Activated CD8-positive, alpha-beta T cell treated with anti-CD3 and anti-CD28 coated beads for 36 hours (primary cell): ENCODE measurements at regions not wholly inside any gene's neighbourhood (a gene's known extent, or its start where the extent isn't known, plus 50 kb on each side); places are given as distances from the start of the nearest gene placed in this dataset.

Experiments
- ATAC-seq: fragments of 200-7000 bp; cut with Tn5 transposase; one replicate; pipeline ENCODE4 v1.10.0; 2021; ENCODE audit warnings: mild to moderate bottlenecking, moderate library complexity
- CTCF ChIA-PET: fragments of 350-600 bp; sonication (Branson Sonifier 250); formaldehyde crosslinking; loops from one replicate; lab custom pipeline; 2021; ENCODE audit warnings: antibody characterized with exemption; lab: Charles Lee
- POLR2A ChIA-PET: fragments of 350-600 bp; sonication (Branson Sonifier 250); formaldehyde crosslinking; loops from one replicate; lab custom pipeline; 2021; ENCODE audit warnings: antibody characterized with exemption; lab: Charles Lee
- DNase-seq: peaks from one replicate; pipeline ENCODE4 v3.0.0-alpha.2; 2020
- H3K27ac Mint-ChIP-seq: one replicate; pipeline ENCODE4 v1.8.0; 2021; ENCODE audit warnings: mild to moderate bottlenecking, mixed read lengths
- H3K27me3 Mint-ChIP-seq: one replicate; pipeline ENCODE4 v1.8.0; 2021; ENCODE audit warnings: mixed read lengths
- H3K36me3 Mint-ChIP-seq: one replicate; pipeline ENCODE4 v1.8.0; 2021; ENCODE audit warnings: low read depth, mixed read lengths
- H3K4me1 Mint-ChIP-seq: one replicate; pipeline ENCODE4 v1.8.0; 2021; ENCODE audit warnings: low read depth, mixed read lengths
- H3K4me3 Mint-ChIP-seq: one replicate; pipeline ENCODE4 v1.8.0; 2021; ENCODE audit warnings: mild to moderate bottlenecking, moderate library complexity, mixed read lengths
- H3K9me3 Mint-ChIP-seq: one replicate; pipeline ENCODE4 v1.8.0; 2021; ENCODE audit warnings: mixed read lengths
- intact Hi-C: fragments of 100-400 bp; cut with micrococcal nuclease; formaldehyde crosslinking; loops from one replicate; pipeline ENCODE4 v1.10.0; 2022
- TF ChIP-seq, protein P1 (sequence below): fragments of 200-600 bp; IDR thresholded peaks from one replicate; pipeline ENCODE4 v1.8.0; 2022; ENCODE audit warnings: antibody characterized with exemption, mild to moderate bottlenecking

DNA sequence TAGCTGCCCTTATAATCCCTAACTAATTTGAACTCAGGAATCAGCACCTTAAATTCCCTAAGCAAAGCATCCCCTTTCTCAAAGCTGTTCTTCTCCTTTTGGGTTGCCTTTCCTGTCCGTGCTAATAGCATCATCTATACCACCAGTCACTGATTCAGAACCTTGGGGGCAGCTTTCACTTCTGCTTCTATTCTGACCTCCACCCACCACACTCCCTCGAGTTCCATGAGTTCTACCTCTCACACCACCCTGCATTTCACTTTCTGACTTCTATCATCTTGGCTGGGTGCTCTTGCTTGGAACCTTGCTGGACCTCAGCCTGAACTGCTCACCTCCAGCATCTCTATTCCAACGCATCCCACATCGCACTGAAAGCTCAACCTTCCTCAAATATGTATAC, 55.4 kb upstream of the KCNMB2 start:
- CTCF ChIA-PET = interaction anchor here (1.1 kb wide), 1 partner anchor 41 kb away, joined by 3 read pairs; no protein-coding TSS in a partner anchor

DNA sequence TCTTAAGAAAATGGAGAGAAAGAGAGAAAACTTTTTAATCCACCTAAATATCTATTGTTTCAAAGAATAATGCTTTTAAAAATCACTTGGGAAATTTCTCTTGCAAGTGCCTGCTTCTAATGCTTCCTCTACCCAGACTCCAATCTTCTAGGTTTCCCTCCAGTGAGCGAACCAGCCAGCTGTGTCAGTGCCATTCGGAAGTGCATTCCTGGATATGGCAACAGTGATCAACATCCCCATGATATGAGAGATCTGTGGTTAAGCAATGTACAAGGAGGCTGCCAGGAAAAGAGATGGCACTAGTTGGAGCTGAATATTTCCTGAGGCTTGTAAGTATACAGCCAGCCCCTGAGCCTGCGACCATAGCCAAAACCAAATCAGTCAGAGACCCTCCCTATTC, 53.3 kb upstream of the KCNMB2 start:
- POLR2A ChIA-PET = no interaction called here
- Mint-ChIP-seq H3K36me3 (no peaks in the 10 kb centered on the region), H3K27me3 (peaks cover 3% of the 10 kb centered on the region), H3K4me3 (no peak overlapping the region), H3K9me3 (no peaks in the 10 kb centered on the region), H3K4me1 (no peaks in the 10 kb centered on the region), H3K27ac (no peak overlapping the region)
- TF ChIP-seq, protein P1, sequence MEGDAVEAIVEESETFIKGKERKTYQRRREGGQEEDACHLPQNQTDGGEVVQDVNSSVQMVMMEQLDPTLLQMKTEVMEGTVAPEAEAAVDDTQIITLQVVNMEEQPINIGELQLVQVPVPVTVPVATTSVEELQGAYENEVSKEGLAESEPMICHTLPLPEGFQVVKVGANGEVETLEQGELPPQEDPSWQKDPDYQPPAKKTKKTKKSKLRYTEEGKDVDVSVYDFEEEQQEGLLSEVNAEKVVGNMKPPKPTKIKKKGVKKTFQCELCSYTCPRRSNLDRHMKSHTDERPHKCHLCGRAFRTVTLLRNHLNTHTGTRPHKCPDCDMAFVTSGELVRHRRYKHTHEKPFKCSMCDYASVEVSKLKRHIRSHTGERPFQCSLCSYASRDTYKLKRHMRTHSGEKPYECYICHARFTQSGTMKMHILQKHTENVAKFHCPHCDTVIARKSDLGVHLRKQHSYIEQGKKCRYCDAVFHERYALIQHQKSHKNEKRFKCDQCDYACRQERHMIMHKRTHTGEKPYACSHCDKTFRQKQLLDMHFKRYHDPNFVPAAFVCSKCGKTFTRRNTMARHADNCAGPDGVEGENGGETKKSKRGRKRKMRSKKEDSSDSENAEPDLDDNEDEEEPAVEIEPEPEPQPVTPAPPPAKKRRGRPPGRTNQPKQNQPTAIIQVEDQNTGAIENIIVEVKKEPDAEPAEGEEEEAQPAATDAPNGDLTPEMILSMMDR = no peak
- CTCF ChIA-PET = no interaction called here
- DNase-seq (no peak), ATAC-seq (no peak)
- intact Hi-C loops = no loop called here

More for the DNA sequence above, 55.4 kb upstream of the KCNMB2 start:
- no peak for DNase-seq
- TF ChIP-seq, protein P1 = no peak
- Mint-ChIP-seq H3K36me3 (no peaks in the 10 kb centered on the region), H3K27ac (no peak overlapping the region), H3K27me3 (peaks cover 3% of the 10 kb centered on the region), H3K9me3 (no peaks in the 10 kb centered on the region), H3K4me3 (no peak overlapping the region), H3K4me1 (no peaks in the 10 kb centered on the region)
- no peak for ATAC-seq
- intact Hi-C loops = no loop called here
- POLR2A ChIA-PET = no interaction called here

DNA sequence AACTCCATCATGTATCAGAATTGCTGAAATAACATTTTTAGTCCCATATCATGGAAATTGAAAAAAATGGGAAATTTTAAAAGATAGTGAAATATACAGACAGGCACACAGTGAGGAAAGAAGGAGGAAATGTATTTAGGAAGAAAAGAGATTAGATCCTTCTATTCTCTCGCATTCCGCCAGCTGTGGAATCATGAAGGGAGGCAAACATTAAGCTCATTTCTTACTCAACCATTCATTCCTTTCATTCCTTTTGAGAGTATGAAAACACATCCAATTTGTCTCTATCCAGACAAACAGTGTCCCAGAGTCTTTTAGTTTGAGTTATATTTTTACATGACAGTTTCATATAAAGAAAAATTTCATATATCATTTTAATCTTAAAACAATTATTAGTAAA, 52.5 kb upstream of the KCNMB2 start:
- no peaks in the 10 kb centered on the region for H3K4me1 Mint-ChIP-seq
- no peak for DNase-seq
- no peaks in the 10 kb centered on the region for H3K9me3 Mint-ChIP-seq
- TF ChIP-seq, protein P1 = no peak
- no peaks in the 10 kb centered on the region for H3K36me3 Mint-ChIP-seq
- no peak for ATAC-seq
- peaks cover 3% of the 10 kb centered on the region for H3K27me3 Mint-ChIP-seq
- H3K4me3 Mint-ChIP-seq = no peak overlapping the region
- POLR2A ChIA-PET = no interaction called here
- no peak overlapping the region for H3K27ac Mint-ChIP-seq
- CTCF ChIA-PET = no interaction called here
- intact Hi-C loops = no loop called here

DNA sequence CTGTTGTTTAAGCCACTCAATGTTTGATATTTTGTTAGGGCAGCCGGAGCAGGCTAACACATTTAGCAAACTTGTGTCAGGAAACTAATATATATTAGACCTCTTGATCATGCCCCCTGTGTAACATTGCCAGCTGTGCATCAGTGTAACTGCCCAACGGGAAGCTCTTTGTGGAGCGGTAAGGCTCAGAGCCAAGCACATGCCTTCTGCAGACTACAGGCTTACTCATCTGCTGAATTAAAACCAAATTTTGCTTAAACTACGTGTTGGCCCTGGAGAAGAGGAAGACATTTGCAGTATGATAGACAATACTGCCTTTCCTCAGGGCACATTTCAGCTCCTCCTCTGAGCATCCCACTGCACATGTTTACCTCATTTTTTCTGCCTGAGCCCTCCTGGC, 50.5 kb upstream of the KCNMB2 start:
- no peak overlapping the region for H3K4me3 Mint-ChIP-seq
- TF ChIP-seq, protein P1 = no peak
- no peak for ATAC-seq
- DNase-seq = no peak
- no peaks in the 10 kb centered on the region for H3K4me1 Mint-ChIP-seq
- H3K27me3 Mint-ChIP-seq = peaks cover 3% of the 10 kb centered on the region
- H3K36me3 Mint-ChIP-seq = no peaks in the 10 kb centered on the region
- POLR2A ChIA-PET = no interaction called here
- H3K9me3 Mint-ChIP-seq = no peaks in the 10 kb centered on the region
- CTCF ChIA-PET = no interaction called here
- H3K27ac Mint-ChIP-seq = no peak overlapping the region
- intact Hi-C loops = no loop called here
